HEK293T (cell line): ENCODE measurements at regions not wholly inside any gene's neighbourhood (a gene's known extent, or its start where the extent isn't known, plus 50 kb on each side); places are given as distances from the start of the nearest gene placed in this dataset.

Source experiments
- ARNT ChIP-seq: fragments of 450-650 bp; IDR thresholded peaks from 2 replicates; pipeline ENCODE4 v1.6.1; 2017; ENCODE audit warnings: mild to moderate bottlenecking
- BHLHE40 ChIP-seq: fragments of 450-650 bp; IDR thresholded peaks from 2 replicates; pipeline ENCODE4 v1.6.1; 2016; ENCODE audit warnings: mild to moderate bottlenecking, moderate library complexity, borderline replicate concordance
- CTBP1 ChIP-seq: fragments of 450-650 bp; IDR thresholded peaks from 2 replicates; pipeline ENCODE4 v1.6.1; 2016; ENCODE audit warnings: borderline replicate concordance
- ELF4 ChIP-seq: fragments of 450-650 bp; IDR thresholded peaks from 2 replicates; pipeline ENCODE4 v1.6.1; 2017; ENCODE audit warnings: antibody characterized with exemption
- FOXA1 ChIP-seq: fragments of 450-650 bp; IDR thresholded peaks from 2 replicates; pipeline ENCODE4 v1.6.1; 2016; ENCODE audit warnings: mild to moderate bottlenecking
- FOXK2 ChIP-seq: fragments of 450-650 bp; IDR thresholded peaks from 2 replicates; pipeline ENCODE4 v1.6.1; 2016; ENCODE audit warnings: mild to moderate bottlenecking
- FOXM1 ChIP-seq: fragments of 450-650 bp; IDR thresholded peaks from 2 replicates; pipeline ENCODE4 v1.6.1; 2017; ENCODE audit warnings: mild to moderate bottlenecking, borderline replicate concordance
- HDGF ChIP-seq: fragments of 450-650 bp; IDR thresholded peaks from 2 replicates; pipeline ENCODE4 v1.6.1; 2017; ENCODE audit warnings: antibody characterized with exemption, borderline replicate concordance
- L3MBTL2 ChIP-seq: fragments of 450-650 bp; conservative IDR thresholded peaks from 2 replicates; pipeline ENCODE4 v1.6.1; 2016; ENCODE audit warnings: mild to moderate bottlenecking
- SP1 ChIP-seq: fragments of 450-650 bp; IDR thresholded peaks from 2 replicates; pipeline ENCODE4 v1.6.1; 2017
- SUZ12 ChIP-seq: fragments of 450-650 bp; IDR thresholded peaks from 2 replicates; pipeline ENCODE4 v1.6.1; 2016; ENCODE audit warnings: mild to moderate bottlenecking
- TARDBP ChIP-seq: fragments of 450-650 bp; IDR thresholded peaks from 2 replicates; pipeline ENCODE4 v1.6.1; 2016
- ZNF384 ChIP-seq: fragments of 450-650 bp; IDR thresholded peaks from 2 replicates; pipeline ENCODE4 v1.6.1; 2016
- TF ChIP-seq, protein P1 (sequence below): fragments of 450-650 bp; IDR thresholded peaks from 2 replicates; pipeline ENCODE4 v1.6.1; 2016

DNA sequence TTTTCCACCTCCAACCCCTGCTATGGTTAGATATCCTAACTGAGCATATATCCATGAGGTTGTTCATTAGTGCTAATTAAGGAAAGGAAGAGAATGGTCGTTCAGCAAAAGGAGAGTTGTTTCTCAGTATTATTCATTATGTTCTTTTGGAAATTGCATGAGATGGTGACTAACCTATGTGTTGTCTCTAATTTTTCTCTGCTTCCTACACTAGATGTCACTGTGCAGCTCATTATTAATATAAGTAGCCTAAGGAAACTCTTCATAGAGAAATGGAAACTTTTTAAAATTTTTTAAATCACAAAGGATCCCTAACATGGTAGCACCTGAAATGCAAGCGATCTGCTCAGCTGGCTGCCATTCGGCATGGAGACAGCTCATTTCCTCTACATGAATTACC lies 67.7 kb upstream of the FAM9A start:
- TF ChIP-seq FOXA1: no peak
- TF ChIP-seq SUZ12: no peak
- no peak for TF ChIP-seq ELF4
- no peak for TF ChIP-seq FOXK2
- TF ChIP-seq, protein P1, sequence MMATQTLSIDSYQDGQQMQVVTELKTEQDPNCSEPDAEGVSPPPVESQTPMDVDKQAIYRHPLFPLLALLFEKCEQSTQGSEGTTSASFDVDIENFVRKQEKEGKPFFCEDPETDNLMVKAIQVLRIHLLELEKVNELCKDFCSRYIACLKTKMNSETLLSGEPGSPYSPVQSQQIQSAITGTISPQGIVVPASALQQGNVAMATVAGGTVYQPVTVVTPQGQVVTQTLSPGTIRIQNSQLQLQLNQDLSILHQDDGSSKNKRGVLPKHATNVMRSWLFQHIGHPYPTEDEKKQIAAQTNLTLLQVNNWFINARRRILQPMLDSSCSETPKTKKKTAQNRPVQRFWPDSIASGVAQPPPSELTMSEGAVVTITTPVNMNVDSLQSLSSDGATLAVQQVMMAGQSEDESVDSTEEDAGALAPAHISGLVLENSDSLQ: no peak
- TF ChIP-seq SP1: no peak
- no peak for TF ChIP-seq L3MBTL2
- TF ChIP-seq TARDBP: no peak
- TF ChIP-seq FOXM1: no peak
- no peak for TF ChIP-seq ZNF384
- no peak for TF ChIP-seq HDGF
- no peak for TF ChIP-seq CTBP1
- TF ChIP-seq BHLHE40: no peak
- TF ChIP-seq ARNT: no peak
